Kidney epithelial cell (primary cell): ENCODE measurements at regions not wholly inside any gene's neighbourhood (a gene's known extent, or its start where the extent isn't known, plus 50 kb on each side); places are given as distances from the start of the nearest gene placed in this dataset.

Experiments
- DNase-seq: peaks from one replicate; pipeline ENCODE4 v3.0.0-alpha.2; 2010; ENCODE audit warnings: low read depth
- H3K27me3 ChIP-seq: 2 replicates; pipeline ENCODE4 v1.6.0; 2011; ENCODE audit warnings: low read length; ENCODE audit not compliant: control insufficient read depth, insufficient read depth
- H3K36me3 ChIP-seq: 2 replicates; pipeline ENCODE4 v1.5.1; 2011; ENCODE audit warnings: low read length; ENCODE audit not compliant: control insufficient read depth, insufficient read depth
- H3K4me3 ChIP-seq: 2 replicates; pipeline ENCODE4 v1.5.1; 2011; ENCODE audit warnings: low read depth, mild to moderate bottlenecking, control low read depth, low read length
- TF ChIP-seq, protein P1 (sequence below): IDR thresholded peaks from 2 replicates; pipeline ENCODE4 v1.5.1; 2011; ENCODE audit warnings: mild to moderate bottlenecking, moderate library complexity, low read length, control low read depth, inconsistent platforms; ENCODE audit not compliant: insufficient read depth, poor library complexity, severe bottlenecking

DNA sequence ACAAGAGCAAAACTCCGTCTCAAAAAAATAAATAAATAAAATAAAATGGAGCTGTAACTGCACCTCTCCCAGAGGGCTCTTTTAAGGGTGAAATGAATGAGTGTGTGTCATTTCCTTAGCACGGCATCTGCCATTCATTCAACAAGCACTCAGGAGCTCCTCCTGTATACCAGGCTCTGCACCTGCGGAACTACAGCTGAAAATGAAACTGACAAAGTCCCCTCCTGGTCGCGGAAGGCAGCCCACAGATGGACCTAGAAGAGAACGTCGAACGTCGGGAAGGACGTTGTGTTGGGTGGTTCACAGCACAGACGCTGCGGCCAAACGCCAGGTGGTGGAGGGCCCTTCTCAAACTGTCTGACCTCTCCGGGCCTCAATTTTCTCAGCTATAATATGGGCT, 256.4 kb downstream of the TFAP2C start:
- Histone ChIP-seq H3K36me3 (no peaks in the 10 kb centered on the region), H3K4me3 (no peak overlapping the region), H3K27me3 (no peaks in the 10 kb centered on the region)
- TF ChIP-seq, protein P1, sequence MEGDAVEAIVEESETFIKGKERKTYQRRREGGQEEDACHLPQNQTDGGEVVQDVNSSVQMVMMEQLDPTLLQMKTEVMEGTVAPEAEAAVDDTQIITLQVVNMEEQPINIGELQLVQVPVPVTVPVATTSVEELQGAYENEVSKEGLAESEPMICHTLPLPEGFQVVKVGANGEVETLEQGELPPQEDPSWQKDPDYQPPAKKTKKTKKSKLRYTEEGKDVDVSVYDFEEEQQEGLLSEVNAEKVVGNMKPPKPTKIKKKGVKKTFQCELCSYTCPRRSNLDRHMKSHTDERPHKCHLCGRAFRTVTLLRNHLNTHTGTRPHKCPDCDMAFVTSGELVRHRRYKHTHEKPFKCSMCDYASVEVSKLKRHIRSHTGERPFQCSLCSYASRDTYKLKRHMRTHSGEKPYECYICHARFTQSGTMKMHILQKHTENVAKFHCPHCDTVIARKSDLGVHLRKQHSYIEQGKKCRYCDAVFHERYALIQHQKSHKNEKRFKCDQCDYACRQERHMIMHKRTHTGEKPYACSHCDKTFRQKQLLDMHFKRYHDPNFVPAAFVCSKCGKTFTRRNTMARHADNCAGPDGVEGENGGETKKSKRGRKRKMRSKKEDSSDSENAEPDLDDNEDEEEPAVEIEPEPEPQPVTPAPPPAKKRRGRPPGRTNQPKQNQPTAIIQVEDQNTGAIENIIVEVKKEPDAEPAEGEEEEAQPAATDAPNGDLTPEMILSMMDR, result no peak
- no peak for DNase-seq

DNA sequence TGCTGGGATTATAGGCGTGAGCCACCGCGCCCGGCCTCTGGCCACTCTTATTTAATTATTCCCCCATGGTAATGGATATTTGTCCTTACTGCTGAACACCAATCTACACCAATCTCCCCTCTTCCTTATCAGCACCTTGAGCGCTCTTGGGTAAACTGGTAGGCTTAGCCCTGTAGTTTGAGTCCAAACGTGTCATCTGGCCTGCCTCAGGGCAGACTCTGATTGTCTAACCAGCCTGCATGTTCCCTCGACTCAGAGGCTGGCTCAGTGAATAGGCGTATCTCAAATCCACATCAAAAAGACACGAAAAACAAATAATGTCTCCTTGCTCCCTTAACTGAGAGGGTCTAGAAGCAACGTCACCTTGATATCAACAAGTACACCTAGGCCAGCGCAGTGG, 260.9 kb downstream of the TFAP2C start:
- Histone ChIP-seq H3K27me3 (no peaks in the 10 kb centered on the region), H3K4me3 (no peak overlapping the region), H3K36me3 (no peaks in the 10 kb centered on the region)
- TF ChIP-seq, protein P1, result no peak
- no peak for DNase-seq

DNA sequence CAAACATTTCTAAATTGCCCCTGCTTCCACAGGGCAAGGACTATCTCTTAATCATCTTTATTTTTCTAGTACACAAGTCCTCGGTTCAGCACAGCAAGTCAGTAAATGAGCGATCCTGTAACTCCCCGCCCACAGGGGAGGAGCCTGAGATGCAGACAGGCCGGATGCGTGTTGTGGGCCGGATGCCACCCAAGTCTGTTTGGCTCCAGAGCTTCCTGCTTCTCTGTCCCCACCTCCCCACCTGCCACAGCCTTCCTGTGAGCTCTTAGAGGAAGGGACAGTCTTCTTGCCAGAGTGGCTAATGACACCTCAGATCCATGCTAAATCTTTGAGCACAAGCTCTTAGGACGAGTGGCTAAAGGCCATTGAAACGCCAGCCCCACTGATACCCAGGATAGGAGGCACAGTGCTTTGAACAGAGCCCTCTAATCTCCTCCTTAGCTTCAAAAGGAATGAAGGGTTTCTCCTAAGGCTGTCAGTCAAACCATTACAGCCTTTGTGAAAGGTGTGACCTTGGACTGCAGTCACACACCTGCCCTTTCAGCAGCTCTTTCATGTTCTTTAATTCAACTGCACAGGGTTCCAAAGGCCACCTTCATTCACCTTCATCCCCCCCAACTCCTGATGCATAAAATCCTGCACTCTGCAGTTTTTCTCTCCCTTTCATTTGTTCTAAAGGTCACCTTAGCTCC, 264.3 kb downstream of the TFAP2C start:
- no peaks in the 10 kb centered on the region for H3K27me3 ChIP-seq
- no peaks in the 10 kb centered on the region for H3K36me3 ChIP-seq
- TF ChIP-seq, protein P1, result no peak
- DNase-seq, result no peak
- H3K4me3 ChIP-seq, result no peak overlapping the region

DNA sequence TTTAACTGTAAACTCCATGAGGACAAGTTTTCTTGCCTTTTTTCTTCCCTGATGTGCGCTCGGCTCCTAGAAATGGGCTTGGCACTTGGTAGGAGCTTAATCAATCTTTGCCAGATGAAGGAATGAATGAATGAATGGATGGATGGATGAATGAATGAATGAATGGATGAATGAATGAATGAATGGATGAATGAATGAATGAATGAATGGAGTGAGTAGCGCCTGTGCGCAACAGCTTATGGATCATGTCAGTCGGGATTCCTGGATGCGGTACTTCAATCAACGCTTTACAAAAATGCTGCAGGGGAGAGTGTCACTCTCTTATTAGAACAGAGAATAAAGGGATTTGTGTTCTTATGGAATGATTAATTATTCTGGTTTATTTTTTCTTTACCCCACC, 267.3 kb downstream of the TFAP2C start:
- TF ChIP-seq, protein P1, result no peak
- H3K4me3 ChIP-seq, result no peak overlapping the region
- no peak for DNase-seq
- H3K36me3 ChIP-seq, result no peaks in the 10 kb centered on the region
- H3K27me3 ChIP-seq, result no peaks in the 10 kb centered on the region

DNA sequence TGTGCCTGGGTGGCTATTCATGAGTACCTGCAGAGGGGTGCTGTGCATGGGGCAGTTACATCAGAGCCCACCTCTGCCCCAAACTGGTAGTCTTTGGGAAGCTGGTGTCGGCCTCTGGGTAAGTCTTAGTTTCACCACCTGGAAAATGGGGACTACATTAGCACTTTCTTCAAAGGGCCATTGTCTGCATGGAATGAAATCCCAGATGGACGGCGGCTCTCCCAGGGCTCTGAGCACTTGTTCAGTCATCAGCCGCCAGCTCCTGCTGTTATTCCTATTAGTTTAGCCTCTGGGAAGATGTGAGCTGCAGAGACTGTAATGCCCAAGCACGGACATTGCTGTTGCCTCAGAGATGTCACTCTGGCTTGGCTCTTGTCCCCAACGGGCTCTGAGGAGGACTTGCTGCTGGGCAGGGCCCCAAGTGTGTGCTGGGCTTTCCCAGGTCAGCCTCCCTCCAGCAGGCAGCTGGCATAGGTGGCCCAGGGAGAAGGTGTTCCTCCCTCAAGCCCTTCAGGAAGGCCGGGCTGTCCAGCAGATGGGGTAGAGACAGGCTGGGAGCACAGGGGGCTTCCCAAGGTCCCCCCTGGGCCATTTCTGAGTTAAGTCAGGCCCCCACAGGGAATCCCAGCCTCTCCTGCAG, 268.3 kb downstream of the TFAP2C start:
- Histone ChIP-seq H3K4me3 (no peak overlapping the region), H3K36me3 (no peaks in the 10 kb centered on the region), H3K27me3 (no peaks in the 10 kb centered on the region)
- DNase-seq, result no peak
- TF ChIP-seq, protein P1, result no peak

DNA sequence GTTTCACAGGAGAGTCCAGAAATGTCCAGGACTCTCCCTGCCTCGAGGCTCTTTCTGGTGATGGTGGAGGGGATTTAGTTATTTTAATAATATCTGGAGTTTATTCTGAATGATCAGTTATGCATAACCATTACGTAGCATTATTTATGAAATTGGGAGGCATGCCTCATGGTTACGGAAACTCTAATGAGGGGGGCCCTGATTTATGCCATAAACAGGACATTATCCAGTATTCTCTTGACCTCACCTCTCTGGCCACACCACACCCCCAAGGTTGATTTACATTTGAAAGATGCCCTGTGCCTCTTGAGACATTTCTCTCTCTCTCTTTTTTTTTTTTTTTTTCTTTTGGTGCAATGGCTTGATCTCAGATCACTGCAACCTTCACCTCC, 268.8 kb downstream of the TFAP2C start:
- Histone ChIP-seq H3K27me3 (no peaks in the 10 kb centered on the region), H3K4me3 (no peak overlapping the region), H3K36me3 (no peaks in the 10 kb centered on the region)
- TF ChIP-seq, protein P1, result no peak
- no peak for DNase-seq
